ENCODE measurements at regions not wholly inside any gene's neighbourhood (a gene's known extent, or its start where the extent isn't known, plus 50 kb on each side); places are given as distances from the start of the nearest gene placed in this dataset.

DNA sequence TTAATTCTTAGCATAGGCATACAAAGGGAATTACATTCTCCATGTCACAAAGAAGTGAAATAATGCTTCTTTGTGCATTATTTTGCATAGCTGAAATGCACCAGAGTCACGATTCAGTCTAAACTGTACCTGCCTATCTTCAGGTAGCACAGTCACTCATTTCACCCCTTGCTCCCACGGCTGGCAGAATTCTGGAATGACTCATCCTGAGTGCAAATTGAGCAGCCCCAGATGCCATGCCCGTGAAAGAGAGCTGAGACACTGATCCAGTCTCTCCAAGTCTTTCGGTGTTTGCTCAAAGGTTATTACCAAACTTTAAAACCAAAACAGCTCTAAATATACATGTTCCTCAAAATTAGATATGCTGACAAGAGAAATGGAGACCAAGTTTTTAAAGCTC is 168.3 kb upstream of the POU3F3 start:
- intact Hi-C loops (cut with micrococcal nuclease), result no loop called here
- H3K4me1 Mint-ChIP-seq, result no peaks in the 10 kb centered on the region
- DNase-seq, result no peak
- Histone ChIP-seq H3K36me3 (ENCODE audit: control insufficient read depth, insufficient read depth, low read length) (no peaks in the 10 kb centered on the region), H3K4me1 (ENCODE audit: control insufficient read depth, insufficient read depth, low read length) (no peaks in the 10 kb centered on the region), H3K9me3 (ENCODE audit: control insufficient read depth, insufficient read depth, low read length) (no peaks in the 10 kb centered on the region), H3K27me3 (ENCODE audit: control insufficient read depth, insufficient read depth, low read length) (no peaks in the 10 kb centered on the region), H3K4me3 (ENCODE audit: low read length) (no peak overlapping the region), H3K27ac (ENCODE audit: low read length) (no peak overlapping the region)
- H3K36me3 Mint-ChIP-seq, result no peaks in the 10 kb centered on the region
- H3K9me3 Mint-ChIP-seq, result no peaks in the 10 kb centered on the region
- H3K27ac Mint-ChIP-seq, result no peak overlapping the region
- H3K27me3 Mint-ChIP-seq (ENCODE audit: low read depth in 2 of 2), result peaks cover 0 to 8% of the 10 kb centered on the region in 2 donors
- TF ChIP-seq, protein P1, sequence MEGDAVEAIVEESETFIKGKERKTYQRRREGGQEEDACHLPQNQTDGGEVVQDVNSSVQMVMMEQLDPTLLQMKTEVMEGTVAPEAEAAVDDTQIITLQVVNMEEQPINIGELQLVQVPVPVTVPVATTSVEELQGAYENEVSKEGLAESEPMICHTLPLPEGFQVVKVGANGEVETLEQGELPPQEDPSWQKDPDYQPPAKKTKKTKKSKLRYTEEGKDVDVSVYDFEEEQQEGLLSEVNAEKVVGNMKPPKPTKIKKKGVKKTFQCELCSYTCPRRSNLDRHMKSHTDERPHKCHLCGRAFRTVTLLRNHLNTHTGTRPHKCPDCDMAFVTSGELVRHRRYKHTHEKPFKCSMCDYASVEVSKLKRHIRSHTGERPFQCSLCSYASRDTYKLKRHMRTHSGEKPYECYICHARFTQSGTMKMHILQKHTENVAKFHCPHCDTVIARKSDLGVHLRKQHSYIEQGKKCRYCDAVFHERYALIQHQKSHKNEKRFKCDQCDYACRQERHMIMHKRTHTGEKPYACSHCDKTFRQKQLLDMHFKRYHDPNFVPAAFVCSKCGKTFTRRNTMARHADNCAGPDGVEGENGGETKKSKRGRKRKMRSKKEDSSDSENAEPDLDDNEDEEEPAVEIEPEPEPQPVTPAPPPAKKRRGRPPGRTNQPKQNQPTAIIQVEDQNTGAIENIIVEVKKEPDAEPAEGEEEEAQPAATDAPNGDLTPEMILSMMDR (IDR thresholded peaks at IDR 0.05), result no peak
- no peak overlapping the region for H3K4me3 Mint-ChIP-seq
- 81% methylated on average over 4 of the region's 4 CpGs for WGBS (ENCODE audit: insufficient coverage)
- no peak for ATAC-seq

DNA sequence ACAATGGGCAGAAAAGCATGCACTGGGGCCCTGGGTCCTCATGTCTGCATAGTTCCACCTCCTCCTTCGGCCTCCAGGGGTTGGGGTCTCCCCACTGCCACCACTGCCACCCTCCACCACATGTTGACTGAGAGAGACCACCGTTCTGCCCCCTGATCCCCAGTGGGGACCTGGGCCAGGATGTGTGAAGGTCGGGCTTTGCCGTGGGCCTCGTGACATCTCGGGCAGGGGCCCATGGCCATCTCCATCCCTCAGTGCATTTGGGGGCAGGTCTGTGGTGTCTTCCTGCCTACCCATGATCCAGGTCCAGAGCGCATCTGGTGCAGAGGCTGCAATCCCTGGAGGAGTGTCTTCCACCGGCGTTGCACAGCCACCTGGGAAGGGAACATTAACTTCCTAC is 166.8 kb upstream of the POU3F3 start:
- Mint-ChIP-seq H3K27me3 (ENCODE audit: low read depth in 2 of 2) (peaks cover 0 to 8% of the 10 kb centered on the region in 2 donors), H3K9me3 (no peaks in the 10 kb centered on the region), H3K4me3 (no peak overlapping the region), H3K36me3 (no peaks in the 10 kb centered on the region), H3K4me1 (no peaks in the 10 kb centered on the region), H3K27ac (no peak overlapping the region)
- H3K27ac ChIP-seq (ENCODE audit: low read length), result no peak overlapping the region
- intact Hi-C loops (cut with micrococcal nuclease), result no loop called here
- TF ChIP-seq, protein P1 (IDR thresholded peaks at IDR 0.05), result no peak
- DNase-seq, result no peak
- H3K9me3 ChIP-seq (ENCODE audit: control insufficient read depth, insufficient read depth, low read length), result no peaks in the 10 kb centered on the region
- no peaks in the 10 kb centered on the region for H3K4me1 ChIP-seq (ENCODE audit: control insufficient read depth, insufficient read depth, low read length)
- H3K4me3 ChIP-seq (ENCODE audit: low read length), result no peak overlapping the region
- WGBS (ENCODE audit: insufficient coverage), result 90% methylated on average over 9 of the region's 9 CpGs
- no peaks in the 10 kb centered on the region for H3K27me3 ChIP-seq (ENCODE audit: control insufficient read depth, insufficient read depth, low read length)
- no peaks in the 10 kb centered on the region for H3K36me3 ChIP-seq (ENCODE audit: control insufficient read depth, insufficient read depth, low read length)
- ATAC-seq, result peak in 1 of 3 donors; percentile 16

DNA sequence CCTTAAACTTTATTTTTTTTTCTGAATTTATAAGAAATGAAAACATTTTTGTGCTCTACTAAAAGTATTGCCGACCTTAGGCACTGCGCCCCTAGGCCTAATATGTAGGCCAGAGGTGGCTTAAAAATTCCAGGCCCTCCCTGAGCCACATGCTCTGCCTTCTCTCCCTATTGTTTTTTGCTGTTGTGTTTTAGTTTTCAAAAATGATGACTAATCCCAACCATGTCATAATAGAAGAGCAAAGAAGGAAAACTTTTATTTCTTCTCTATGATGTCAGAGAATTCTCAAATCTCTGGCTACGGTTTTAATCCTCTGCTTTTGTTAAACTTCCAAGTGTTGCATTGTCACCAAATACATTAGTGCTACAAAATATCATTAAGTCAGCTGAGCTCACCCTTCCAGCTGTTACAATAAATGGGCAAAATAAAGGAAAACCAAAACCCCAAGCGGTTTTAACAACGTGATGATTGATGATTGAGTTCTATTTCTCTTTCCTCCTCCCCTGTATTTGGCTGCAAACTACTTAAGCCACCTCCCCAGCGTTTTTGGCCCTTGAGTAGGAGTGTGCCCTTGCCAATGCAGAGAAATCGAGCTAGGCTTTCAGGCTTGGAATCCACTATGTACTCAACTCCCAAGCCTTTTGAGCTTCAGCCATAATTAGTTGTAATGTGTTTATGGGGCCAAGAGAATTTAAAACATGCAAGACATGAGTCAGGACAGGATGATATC is 163.5 kb upstream of the POU3F3 start:
- Histone ChIP-seq H3K27me3 (ENCODE audit: control insufficient read depth, insufficient read depth, low read length) (no peaks in the 10 kb centered on the region), H3K9me3 (ENCODE audit: control insufficient read depth, insufficient read depth, low read length) (no peaks in the 10 kb centered on the region), H3K36me3 (ENCODE audit: control insufficient read depth, insufficient read depth, low read length) (no peaks in the 10 kb centered on the region), H3K4me1 (ENCODE audit: control insufficient read depth, insufficient read depth, low read length) (no peaks in the 10 kb centered on the region), H3K27ac (ENCODE audit: low read length) (no peak overlapping the region), H3K4me3 (ENCODE audit: low read length) (no peak overlapping the region)
- 49% methylated on average over 6 of the region's 7 CpGs for WGBS (ENCODE audit: insufficient coverage)
- Mint-ChIP-seq H3K36me3 (no peaks in the 10 kb centered on the region), H3K9me3 (no peaks in the 10 kb centered on the region), H3K4me3 (no peak overlapping the region), H3K4me1 (no peaks in the 10 kb centered on the region), H3K27ac (no peak overlapping the region), H3K27me3 (ENCODE audit: low read depth in 2 of 2) (no peaks in the 10 kb centered on the region)
- TF ChIP-seq, protein P1 (IDR thresholded peaks at IDR 0.05), result no peak
- ATAC-seq (no peak), DNase-seq (no peak)
- intact Hi-C loops (cut with micrococcal nuclease), result no loop called here

DNA sequence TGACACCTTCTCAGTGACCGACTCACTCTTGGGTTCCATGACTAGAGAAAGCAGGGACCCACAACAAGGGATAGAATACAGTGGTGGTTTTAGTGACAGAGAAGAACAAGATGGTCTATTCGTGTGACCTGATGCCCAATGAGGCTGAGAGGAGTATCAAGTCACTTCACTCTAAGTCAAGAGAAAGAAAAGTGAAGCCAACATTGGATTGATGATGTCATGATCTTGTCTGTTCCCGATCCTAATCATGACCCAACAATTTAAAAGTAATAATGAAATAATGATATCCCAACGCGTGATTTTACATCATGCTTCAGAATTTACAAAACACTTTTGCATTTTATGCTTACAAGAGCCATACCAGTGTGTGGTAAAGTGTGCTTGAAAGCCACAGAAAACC is 155.6 kb upstream of the POU3F3 start:
- TF ChIP-seq, protein P1 (IDR thresholded peaks at IDR 0.05), result no peak
- Histone ChIP-seq H3K9me3 (ENCODE audit: control insufficient read depth, insufficient read depth, low read length) (no peaks in the 10 kb centered on the region), H3K36me3 (ENCODE audit: control insufficient read depth, insufficient read depth, low read length) (no peaks in the 10 kb centered on the region), H3K4me3 (ENCODE audit: low read length) (no peak overlapping the region), H3K4me1 (ENCODE audit: control insufficient read depth, insufficient read depth, low read length) (no peaks in the 10 kb centered on the region), H3K27ac (ENCODE audit: low read length) (no peak overlapping the region), H3K27me3 (ENCODE audit: control insufficient read depth, insufficient read depth, low read length) (no peaks in the 10 kb centered on the region)
- Mint-ChIP-seq H3K27ac (no peak overlapping the region), H3K4me1 (no peaks in the 10 kb centered on the region), H3K27me3 (ENCODE audit: low read depth in 2 of 2) (peaks cover 3 to 14% of the 10 kb centered on the region in 2 donors), H3K36me3 (no peaks in the 10 kb centered on the region), H3K9me3 (no peaks in the 10 kb centered on the region), H3K4me3 (no peak overlapping the region)
- no peak for DNase-seq
- no peak for ATAC-seq
- 83% methylated on average over 2 of the region's 5 CpGs for WGBS (ENCODE audit: insufficient coverage)
- intact Hi-C loops (cut with micrococcal nuclease), result no loop called here

Data from natural killer cell (primary cell).